ENCODE measurements at regions not wholly inside any gene's neighbourhood (a gene's known extent, or its start where the extent isn't known, plus 50 kb on each side); places are given as distances from the start of the nearest gene placed in this dataset.
"Not testable (repeated sequence)": the region's sequence is repeated elsewhere in the genome, so short reads cannot be mapped to it uniquely, and the experiment has no call there.

DNA sequence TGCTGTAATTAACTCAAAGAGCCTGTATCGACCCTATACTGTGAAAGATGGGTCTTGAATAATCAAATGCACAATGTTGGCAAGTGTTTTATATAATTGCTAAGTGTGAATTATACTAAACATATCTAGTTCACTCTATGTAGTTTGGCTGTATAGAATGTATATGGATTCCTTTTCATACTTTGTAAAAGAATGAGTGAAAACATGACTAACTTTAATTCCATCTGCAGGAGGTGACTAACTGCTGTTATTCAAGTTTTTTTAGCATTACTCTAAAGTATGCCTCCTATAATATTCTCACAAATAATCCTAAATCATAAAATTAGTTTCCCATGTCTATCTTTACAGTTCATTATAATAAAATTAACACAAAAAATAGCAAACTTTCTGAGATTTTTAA, 394.0 kb upstream of the MON1B start:
- DNase-seq (ENCODE audit: extremely low spot score, insufficient read length, low read depth): no peak
- FAIRE-seq: no peak

DNA sequence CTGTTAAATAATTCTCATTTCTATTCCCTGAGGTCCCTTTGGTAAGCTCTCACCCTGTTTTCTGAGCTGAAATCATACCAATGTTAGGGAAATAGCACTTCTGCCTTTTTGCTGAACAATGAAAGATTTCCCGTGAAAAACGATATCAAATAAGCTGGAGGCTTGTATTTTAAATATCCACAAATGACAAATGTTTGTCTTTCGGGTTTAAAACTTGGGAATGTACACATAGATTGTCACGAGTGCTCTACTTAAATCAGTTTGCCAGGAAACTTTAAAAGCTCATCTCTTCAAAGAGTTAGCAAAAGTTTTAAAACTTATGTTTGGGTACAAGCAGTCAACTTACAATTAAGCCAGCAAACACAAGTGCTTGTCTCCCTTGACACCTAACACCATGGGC, 393.5 kb upstream of the MON1B start:
- DNase-seq (ENCODE audit: extremely low spot score, insufficient read length, low read depth) (no peak), FAIRE-seq (no peak)

- DNase-seq (ENCODE audit: extremely low spot score, insufficient read length, low read depth) (no peak), FAIRE-seq (no peak)
These were observed 390.8 kb upstream of the MON1B start for GRCh38 chr16:76800196-76800595.

GRCh38 chr16:76801357-76801756, 389.6 kb upstream of the MON1B start:
- no peak for FAIRE-seq
- no peak for DNase-seq (ENCODE audit: extremely low spot score, insufficient read length, low read depth)

- FAIRE-seq (no peak), DNase-seq (ENCODE audit: extremely low spot score, insufficient read length, low read depth) (no peak)
These were observed 374.5 kb upstream of the MON1B start for GRCh38 chr16:76816475-76816874.

DNA sequence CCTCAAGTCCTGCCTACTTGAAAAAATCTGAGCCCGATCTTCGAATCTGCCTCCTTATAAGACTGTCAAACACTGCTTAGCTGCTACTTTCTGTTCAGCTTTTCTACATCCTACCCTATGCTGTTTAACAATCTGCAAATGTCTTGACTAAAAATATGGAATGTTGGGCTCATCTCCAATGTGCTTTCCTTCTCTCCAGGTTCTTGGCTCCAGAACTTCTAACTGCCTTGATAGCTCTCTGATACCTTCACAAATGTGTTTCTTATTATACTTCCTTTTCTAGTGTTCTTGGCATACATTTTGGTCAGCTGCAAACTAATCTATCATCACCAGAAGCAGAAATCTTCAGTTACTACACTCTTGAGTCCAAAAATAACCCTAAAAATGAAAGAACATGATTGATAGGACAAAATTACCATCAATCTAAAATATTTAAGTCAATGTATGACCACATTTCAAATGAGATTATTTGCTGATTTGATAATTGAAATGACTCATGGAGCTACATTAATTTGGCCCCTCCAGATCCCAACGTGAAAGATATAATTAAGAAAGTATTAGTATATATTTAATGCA, 372.3 kb upstream of the MON1B start:
- FAIRE-seq: no peak
- DNase-seq (ENCODE audit: extremely low spot score, insufficient read length, low read depth): no peak

GRCh38 chr16:76819226-76819916, 371.6 kb upstream of the MON1B start:
- DNase-seq (ENCODE audit: extremely low spot score, insufficient read length, low read depth): no peak
- no peak for FAIRE-seq

- FAIRE-seq: no peak
These were observed 366.8 kb upstream of the MON1B start for GRCh38 chr16:76824221-76824620.

GRCh38 chr16:76824791-76825190, 366.2 kb upstream of the MON1B start:
- no peak for FAIRE-seq

More at GRCh38 chr16:76824221-76824620, 366.8 kb upstream of the MON1B start:
- no peak for DNase-seq (ENCODE audit: extremely low spot score, insufficient read length, low read depth)

DNA sequence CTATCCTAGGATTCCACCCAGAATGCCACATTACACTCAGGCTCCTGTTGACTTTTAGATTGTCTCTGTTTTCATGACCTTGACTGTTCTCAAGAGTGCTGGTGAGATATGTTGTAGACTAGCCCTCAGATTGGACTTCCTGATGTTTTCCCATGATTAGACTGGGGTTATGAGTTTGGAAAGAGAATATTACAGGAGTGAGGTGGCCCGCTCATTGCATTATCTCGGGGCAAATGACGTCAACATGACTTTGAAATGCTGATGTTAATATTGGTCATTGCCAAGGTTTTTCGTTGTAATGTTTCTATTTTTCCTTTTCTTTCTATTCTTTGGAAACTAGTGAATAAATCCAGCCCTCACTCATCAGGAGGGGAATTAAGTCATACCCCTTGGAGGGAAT, 355.7 kb upstream of the MON1B start:
- FAIRE-seq (no peak), DNase-seq (ENCODE audit: extremely low spot score, insufficient read length, low read depth) (no peak)

More at GRCh38 chr16:76824791-76825190, 366.2 kb upstream of the MON1B start:
- no peak for DNase-seq (ENCODE audit: extremely low spot score, insufficient read length, low read depth)

- FAIRE-seq: no peak
- DNase-seq (ENCODE audit: extremely low spot score, insufficient read length, low read depth): no peak
These were observed 355.1 kb upstream of the MON1B start for GRCh38 chr16:76835779-76836300.

DNA sequence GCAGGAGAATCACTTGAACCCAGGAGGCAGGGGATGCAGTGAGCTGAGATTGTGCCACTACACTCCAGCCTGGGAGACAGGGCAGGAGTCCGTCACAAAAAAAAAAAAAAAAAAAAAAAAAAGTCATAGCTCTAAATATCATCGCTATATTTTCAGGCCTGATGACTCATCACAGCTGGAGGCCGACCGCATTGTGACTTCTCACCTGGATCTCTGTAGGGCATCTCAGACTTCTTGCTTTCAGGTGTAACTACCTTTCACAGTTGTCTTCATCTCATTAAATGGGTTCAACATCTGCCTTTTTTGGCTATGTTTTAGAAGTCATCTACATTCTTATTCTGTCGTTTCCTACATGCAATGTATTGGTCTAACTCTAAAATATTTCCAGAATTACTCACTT, 353.1 kb upstream of the MON1B start:
- no peak for FAIRE-seq
- no peak for DNase-seq (ENCODE audit: extremely low spot score, insufficient read length, low read depth)

- no peak for DNase-seq (ENCODE audit: extremely low spot score, insufficient read length, low read depth)
- FAIRE-seq: no peak
These were observed 336.8 kb upstream of the MON1B start for GRCh38 chr16:76854234-76854633.

DNA sequence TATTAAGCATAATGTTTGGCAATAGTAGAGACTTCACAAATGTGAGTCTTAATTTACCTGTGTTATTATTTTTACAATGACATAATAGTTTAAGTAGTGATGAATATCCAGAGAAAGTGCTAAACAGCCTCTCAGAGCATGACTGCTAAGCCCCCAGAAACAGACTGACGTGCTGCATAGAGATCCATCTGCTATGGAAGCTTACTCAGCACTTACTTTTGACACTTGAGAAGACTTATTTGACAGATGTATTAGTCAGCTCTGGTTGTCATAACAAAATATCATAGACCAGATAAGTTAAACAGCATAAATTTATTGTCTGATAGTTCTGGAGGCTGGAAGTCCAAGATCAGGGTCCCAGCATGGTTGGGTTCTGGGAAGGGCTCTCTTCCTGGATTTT, 334.9 kb upstream of the MON1B start:
- FAIRE-seq (no peak), DNase-seq (ENCODE audit: extremely low spot score, insufficient read length, low read depth) (no peak)

GRCh38 chr16:76857402-76857801, 333.6 kb upstream of the MON1B start:
- DNase-seq (ENCODE audit: extremely low spot score, insufficient read length, low read depth) (no peak), FAIRE-seq (no peak)

DNA sequence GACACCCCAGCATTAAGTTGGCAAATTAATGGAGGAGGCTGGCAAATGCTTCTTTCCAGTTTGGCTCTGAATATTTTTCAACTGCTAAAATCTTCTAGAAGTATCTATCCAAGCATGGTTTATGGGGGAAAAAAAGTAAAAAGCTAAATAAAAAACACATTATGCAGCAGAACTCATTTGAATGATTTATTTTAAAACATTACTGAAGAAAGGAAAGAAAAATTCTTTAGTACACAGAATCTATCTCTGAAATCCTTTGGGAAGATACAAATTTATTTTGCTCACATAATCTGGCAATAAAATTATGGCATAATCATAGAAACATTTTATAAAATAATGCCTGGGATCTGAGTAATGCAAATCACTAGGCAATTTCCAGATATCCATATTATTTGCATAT, 328.1 kb upstream of the MON1B start:
- FAIRE-seq (no peak), DNase-seq (ENCODE audit: extremely low spot score, insufficient read length, low read depth) (no peak)

GRCh38 chr16:76866994-76867393, 324.0 kb upstream of the MON1B start:
- DNase-seq (ENCODE audit: extremely low spot score, insufficient read length, low read depth): no peak
- no peak for FAIRE-seq

- FAIRE-seq: no peak
- no peak for DNase-seq (ENCODE audit: extremely low spot score, insufficient read length, low read depth)
These were observed 315.1 kb upstream of the MON1B start for GRCh38 chr16:76875898-76876297.

DNA sequence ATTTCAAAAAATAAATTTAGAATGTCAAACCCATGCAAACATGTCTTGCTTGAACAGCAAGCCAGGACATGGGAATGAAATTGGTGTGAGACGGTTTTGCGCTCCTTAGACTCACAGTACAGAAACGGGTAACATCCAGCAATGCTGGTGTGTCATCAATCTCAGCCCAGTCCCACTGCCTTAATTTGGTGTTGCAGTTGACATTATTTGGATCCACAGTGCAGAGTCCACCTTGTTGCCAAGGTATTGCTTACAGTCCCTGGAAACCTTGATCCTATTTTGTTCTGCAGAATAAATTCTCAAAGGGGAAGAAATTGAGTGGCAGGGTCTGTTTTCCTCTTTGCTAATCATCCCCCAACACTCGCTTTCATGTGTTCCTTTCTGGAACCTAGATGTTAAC, 311.6 kb upstream of the MON1B start:
- no peak for DNase-seq (ENCODE audit: extremely low spot score, insufficient read length, low read depth)
- no peak for FAIRE-seq

- not testable (repeated sequence) for DNase-seq (ENCODE audit: extremely low spot score, insufficient read length, low read depth); FAIRE-seq
These were observed 310.5 kb upstream of the MON1B start for GRCh38 chr16:76880523-76880922.

DNA sequence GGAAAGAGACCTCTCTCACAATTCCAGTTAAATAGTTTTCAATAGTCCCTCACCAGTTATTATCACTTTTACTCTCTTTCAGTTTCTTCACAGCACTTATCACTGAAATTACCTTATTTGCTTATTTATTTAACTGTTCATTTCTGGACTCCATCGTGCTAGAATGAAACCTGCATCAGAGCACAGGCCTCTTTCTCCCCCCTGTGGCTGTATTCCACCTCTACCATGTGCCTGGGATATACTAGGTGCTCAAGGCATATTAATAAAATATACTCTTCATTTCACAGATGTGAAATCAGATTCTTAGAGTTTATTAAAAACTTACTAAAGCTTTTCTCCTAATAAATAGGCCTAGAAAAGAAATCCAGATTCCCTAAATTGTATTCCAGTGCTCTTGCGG, 308.9 kb upstream of the MON1B start:
- FAIRE-seq (no peak), DNase-seq (ENCODE audit: extremely low spot score, insufficient read length, low read depth) (no peak)

DNA sequence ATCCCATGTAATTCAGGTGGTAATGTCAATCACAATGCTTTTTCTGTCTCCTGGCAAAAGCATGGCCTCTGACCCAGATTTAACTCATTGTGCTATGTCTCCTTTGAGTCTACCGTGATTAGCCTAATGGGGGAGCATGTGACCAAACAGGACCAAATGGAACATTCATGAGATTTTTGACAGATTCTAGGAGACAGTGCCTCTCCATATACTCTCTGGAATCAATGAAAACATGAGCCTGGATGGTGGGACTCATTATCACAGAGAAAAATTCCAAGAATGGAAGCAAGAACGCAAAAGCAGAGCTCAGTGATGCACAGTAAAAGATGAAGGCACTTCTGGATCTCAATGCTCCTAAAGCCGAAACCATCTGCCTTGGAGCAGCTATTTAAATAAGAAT, 307.9 kb upstream of the MON1B start:
- DNase-seq (ENCODE audit: extremely low spot score, insufficient read length, low read depth) (no peak), FAIRE-seq (no peak)
